A549 (cell line): ENCODE measurements at regions not wholly inside any gene's neighbourhood (a gene's known extent, or its start where the extent isn't known, plus 50 kb on each side); places are given as distances from the start of the nearest gene placed in this dataset.

Experiments used
- BHLHE40 ChIP-seq: IDR thresholded peaks from 2 replicates; pipeline ENCODE4 v1.6.1; 2012; ENCODE audit warnings: low read depth, low read length, inconsistent platforms
- CTCF ChIP-seq: fragments of >200 bp; sonication (Bioruptor Twin); formaldehyde crosslinking; IDR thresholded peaks from 3 replicates; pipeline ENCODE4 v1.5.1; 2016
- ELK1 ChIP-seq: fragments of 150-350 bp; IDR thresholded peaks from 2 replicates; pipeline ENCODE4 v1.6.1; 2014; ENCODE audit warnings: low read depth, mild to moderate bottlenecking, low read length
- ESRRA ChIP-seq: fragments of 150-350 bp; IDR thresholded peaks from 2 replicates; pipeline ENCODE4 v1.6.1; 2014; ENCODE audit warnings: mild to moderate bottlenecking, low read length, borderline replicate concordance
- FOXS1 ChIP-seq: fragments of 250-450 bp; sonication (Bioruptor Pico); IDR thresholded peaks from 2 replicates; pipeline ENCODE4 v1.5.0; 2020; ENCODE audit warnings: mild to moderate bottlenecking, moderate library complexity
- HDAC2 ChIP-seq: fragments of 200-600 bp; sonication (generic); IDR thresholded peaks from 2 replicates; pipeline ENCODE4 v1.6.1; 2016
- MAX ChIP-seq: IDR thresholded peaks from 2 replicates; pipeline ENCODE4 v1.6.1; 2012
- POLR2A ChIP-seq: IDR thresholded peaks from 2 replicates; pipeline ENCODE4 v1.6.1; 2012; ENCODE audit warnings: mild to moderate bottlenecking, low read length
- RCOR1 ChIP-seq: fragments of 150-350 bp; IDR thresholded peaks from 2 replicates; pipeline ENCODE4 v1.6.1; 2014; ENCODE audit warnings: antibody characterized with exemption, low read length, low read depth
- REST ChIP-seq: fragments of 200-600 bp; sonication (generic); IDR thresholded peaks from 2 replicates; pipeline ENCODE4 v1.6.1; 2016; ENCODE audit warnings: antibody characterized with exemption, mild to moderate bottlenecking, moderate library complexity
- RFX5 ChIP-seq: fragments of 450-650 bp; IDR thresholded peaks from 2 replicates; pipeline ENCODE4 v1.7.1; 2014; ENCODE audit warnings: antibody characterized with exemption, mild to moderate bottlenecking, moderate library complexity
- RNF2 ChIP-seq: fragments of 200-600 bp; sonication (generic); IDR thresholded peaks from 2 replicates; pipeline ENCODE4 v1.6.1; 2016; ENCODE audit warnings: low read depth, mild to moderate bottlenecking, antibody characterized with exemption, moderate library complexity, borderline replicate concordance
- SMC3 ChIP-seq: fragments of >200 bp; sonication (Bioruptor Twin); formaldehyde crosslinking; IDR thresholded peaks from 3 replicates; pipeline ENCODE4 v1.6.1; 2018; ENCODE audit warnings: inconsistent platforms

- TF ChIP-seq CTCF (no peak), REST (no peak), ESRRA (no peak), BHLHE40 (no peak), RFX5 (no peak), FOXS1 (CRISPR knock-in tag) (no peak), RNF2 (no peak), POLR2A (no peak), ELK1 (no peak), RCOR1 (no peak), HDAC2 (no peak), MAX (no peak), SMC3 (no peak)
These were observed 233.4 kb upstream of the FAM47A start for GRCh38 chrX:34365471-34365870.
